HEK293 (cell line): ENCODE measurements at regions not wholly inside any gene's neighbourhood (a gene's known extent, or its start where the extent isn't known, plus 50 kb on each side); places are given as distances from the start of the nearest gene placed in this dataset.
A peak's percentile ranks its signal among the peaks of the same experiment; 100 is the strongest.

ENCODE experiments used
- CTCF ChIA-PET: fragments of 350-600 bp; formaldehyde crosslinking; extraction: SDS; loops from one replicate; lab custom pipeline; 2021; ENCODE audit warnings: antibody characterized with exemption; lab: Yijun Ruan, JAX
- POLR2A ChIA-PET: fragments of 300-600 bp; formaldehyde crosslinking; extraction: SDS; loops from one replicate; lab custom pipeline; 2020; ENCODE audit warnings: antibody characterized with exemption, inconsistent platforms; lab: Yijun Ruan, JAX
- H3K27ac ChIP-seq: fragments of 200-500 bp; sonication (Bioruptor generic); 2 replicates; pipeline ENCODE4 v1.5.1; 2014; ENCODE audit warnings: low read depth, low read length, control low read depth, inconsistent platforms; ENCODE audit errors: extremely low read depth
- H3K36me3 ChIP-seq, 2 experiments: fragments of 200-500 bp in 1 of 2; sonication (Bioruptor generic) in 1 of 2; 1 replicate in 1 of 2; 2 replicates in 1 of 2; pipeline ENCODE4 v1.5.1; 2014 to 2017; ENCODE audit warnings: inconsistent platforms in 2 of 2, low read length in 2 of 2; ENCODE audit not compliant: control insufficient read depth in 2 of 2, insufficient read depth in 1 of 2
- H3K4me1 ChIP-seq: fragments of 200-500 bp; sonication (Bioruptor generic); 2 replicates; pipeline ENCODE4 v1.5.1; 2014; ENCODE audit warnings: mild to moderate bottlenecking, low read length, inconsistent platforms; ENCODE audit not compliant: control insufficient read depth, insufficient read depth
- H3K4me3 ChIP-seq: 2 replicates; pipeline ENCODE4 v1.5.1; 2011; ENCODE audit warnings: low read depth, mild to moderate bottlenecking, control low read depth, low read length, moderate library complexity
- H3K9me3 ChIP-seq: fragments of 200-500 bp; sonication (Bioruptor generic); 2 replicates; pipeline ENCODE4 v1.5.1; 2014; ENCODE audit warnings: low read depth, low read length, inconsistent platforms; ENCODE audit not compliant: control insufficient read depth, insufficient read depth
- BCL11B ChIP-seq: fragments of 450-650 bp; formaldehyde crosslinking; IDR thresholded peaks from 2 replicates; pipeline ENCODE4 v1.5.1; 2016; ENCODE audit warnings: low read depth, missing biosample characterization, missing genetic modification characterization
- GLIS2 ChIP-seq: fragments of 450-650 bp; formaldehyde crosslinking; IDR thresholded peaks from 2 replicates; pipeline ENCODE4 v1.5.1; 2016; ENCODE audit warnings: missing biosample characterization, missing genetic modification characterization
- HOXC10 ChIP-seq: sonication (generic); formaldehyde crosslinking; IDR thresholded peaks from 2 replicates; pipeline ENCODE4 v1.8.1; 2023; ENCODE audit warnings: mild to moderate bottlenecking, missing genetic modification reagents
- SP2 ChIP-seq: fragments of 450-650 bp; formaldehyde crosslinking; IDR thresholded peaks from 2 replicates; pipeline ENCODE4 v1.5.1; 2016; ENCODE audit warnings: missing biosample characterization, missing genetic modification characterization
- TRIM28 ChIP-seq: IDR thresholded peaks from 2 replicates; pipeline ENCODE4 v1.6.1; 2011; ENCODE audit warnings: low read length, control low read depth, borderline replicate concordance
- ZBTB1 ChIP-seq: fragments of 450-650 bp; formaldehyde crosslinking; IDR thresholded peaks from 2 replicates; pipeline ENCODE4 v1.5.1; 2016; ENCODE audit warnings: missing biosample characterization, missing genetic modification characterization
- ZFP41 ChIP-seq: fragments of 450-650 bp; formaldehyde crosslinking; IDR thresholded peaks from 2 replicates; pipeline ENCODE4 v1.5.1; 2016; ENCODE audit warnings: missing biosample characterization, missing genetic modification characterization, borderline replicate concordance
- ZNF112 ChIP-seq: fragments of 450-650 bp; formaldehyde crosslinking; IDR thresholded peaks from 2 replicates; pipeline ENCODE4 v1.5.0; 2017; ENCODE audit warnings: missing biosample characterization, missing genetic modification characterization
- ZNF19 ChIP-seq: fragments of 450-650 bp; formaldehyde crosslinking; IDR thresholded peaks from 2 replicates; pipeline ENCODE4; 2016; ENCODE audit warnings: missing biosample characterization, missing genetic modification characterization, low read depth
- ZNF391 ChIP-seq: fragments of 450-650 bp; formaldehyde crosslinking; IDR thresholded peaks from 2 replicates; pipeline ENCODE4 v1.5.1; 2016; ENCODE audit warnings: low read depth, missing biosample characterization, missing genetic modification characterization, borderline replicate concordance
- ZNF416 ChIP-seq: fragments of 450-650 bp; formaldehyde crosslinking; IDR thresholded peaks from 2 replicates; pipeline ENCODE4 v1.5.1; 2016; ENCODE audit warnings: missing biosample characterization, missing genetic modification characterization
- ZNF514 ChIP-seq: fragments of 450-650 bp; formaldehyde crosslinking; IDR thresholded peaks from 2 replicates; pipeline ENCODE4 v1.5.1; 2016; ENCODE audit warnings: missing biosample characterization, missing genetic modification characterization
- ZNF600 ChIP-seq: fragments of 450-650 bp; formaldehyde crosslinking; IDR thresholded peaks from 2 replicates; pipeline ENCODE4 v1.5.1; 2016; ENCODE audit warnings: missing biosample characterization, missing genetic modification characterization
- ZNF624 ChIP-seq: fragments of 450-650 bp; formaldehyde crosslinking; IDR thresholded peaks from 2 replicates; pipeline ENCODE4 v1.5.1; 2017; ENCODE audit warnings: missing biosample characterization, missing genetic modification characterization
- ZNF701 ChIP-seq: fragments of 450-650 bp; formaldehyde crosslinking; IDR thresholded peaks from 2 replicates; pipeline ENCODE4 v1.5.1; 2016; ENCODE audit warnings: missing biosample characterization, missing genetic modification characterization
- ZNF785 ChIP-seq: fragments of 450-650 bp; formaldehyde crosslinking; IDR thresholded peaks from 2 replicates; pipeline ENCODE4 v1.5.1; 2016; ENCODE audit warnings: missing biosample characterization, missing genetic modification characterization
- ZNF843 ChIP-seq: fragments of 450-650 bp; formaldehyde crosslinking; IDR thresholded peaks from 2 replicates; pipeline ENCODE4 v1.5.1; 2016; ENCODE audit warnings: missing biosample characterization, missing genetic modification characterization
- TF ChIP-seq, protein P1 (sequence below): fragments of 450-650 bp; formaldehyde crosslinking; IDR thresholded peaks from 2 replicates; pipeline ENCODE4 v1.5.1; 2016; ENCODE audit warnings: missing biosample characterization, missing genetic modification characterization
- TF ChIP-seq, protein P2 (sequence below): fragments of 450-650 bp; formaldehyde crosslinking; IDR thresholded peaks from 2 replicates; pipeline ENCODE4 v1.5.1; 2016; ENCODE audit warnings: missing biosample characterization, missing genetic modification characterization
- TF ChIP-seq, protein P3 (sequence below): fragments of 450-650 bp; formaldehyde crosslinking; IDR thresholded peaks from 2 replicates; pipeline ENCODE4 v1.5.1; 2016; ENCODE audit warnings: missing biosample characterization, missing genetic modification characterization, borderline replicate concordance
- TF ChIP-seq, protein P4 (sequence below): fragments of 450-650 bp; formaldehyde crosslinking; IDR thresholded peaks from 2 replicates; pipeline ENCODE4 v1.5.1; 2016; ENCODE audit warnings: missing biosample characterization, missing genetic modification characterization
- TF ChIP-seq, protein P5 (sequence below): fragments of 450-650 bp; IDR thresholded peaks from 2 replicates; pipeline ENCODE4 v1.5.1; 2018; ENCODE audit warnings: missing biosample characterization, missing genetic modification characterization
- TF ChIP-seq, protein P6 (sequence below): fragments of 450-650 bp; formaldehyde crosslinking; IDR thresholded peaks from 2 replicates; pipeline ENCODE4 v1.5.1; 2016; ENCODE audit warnings: missing biosample characterization, missing genetic modification characterization
- TF ChIP-seq, protein P7 (sequence below): fragments of 450-650 bp; formaldehyde crosslinking; IDR thresholded peaks from 2 replicates; pipeline ENCODE4 v1.5.1; 2017; ENCODE audit warnings: missing biosample characterization, missing genetic modification characterization

DNA sequence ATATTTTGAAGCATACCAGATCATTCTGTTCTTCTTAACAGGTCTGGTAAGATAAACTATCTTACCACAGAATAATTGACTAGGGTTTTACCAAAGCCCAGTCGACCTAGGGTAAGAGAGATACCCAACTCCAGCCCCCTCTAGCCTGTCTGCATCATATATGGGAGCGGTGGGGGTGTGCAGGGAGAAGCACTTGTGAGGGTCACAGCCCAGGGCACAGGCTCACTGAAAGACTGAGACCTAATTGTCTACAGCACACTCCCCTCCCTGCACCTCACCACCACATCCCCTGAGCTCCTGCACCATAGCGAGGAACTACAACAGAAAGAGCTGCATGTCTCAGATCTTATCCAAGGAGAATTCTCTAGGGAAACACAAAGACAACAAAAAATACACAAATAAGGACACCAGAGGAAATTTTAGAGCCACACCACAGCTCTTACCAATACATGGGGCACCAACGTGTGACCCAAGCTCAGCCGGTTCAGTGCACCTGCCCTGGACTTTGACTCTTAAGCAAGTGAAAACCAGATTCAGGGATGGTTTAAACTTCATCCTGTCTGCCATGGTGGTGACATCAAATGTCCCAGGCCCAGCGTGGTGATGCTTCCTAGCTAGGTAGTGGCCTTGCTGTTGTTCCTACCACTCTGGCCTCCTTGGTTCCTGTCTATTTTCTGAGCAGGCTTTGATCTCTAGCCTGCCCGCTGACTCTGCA is 150.8 kb downstream of the HERPUD2 start:
- CTCF ChIA-PET = interaction anchor here (0.6 to 1.0 kb wide), 3 partner anchors 10 to 775 kb away, joined by 3 to 6 read pairs (median 3); no protein-coding TSS in a partner anchor
- TF ChIP-seq, protein P1, sequence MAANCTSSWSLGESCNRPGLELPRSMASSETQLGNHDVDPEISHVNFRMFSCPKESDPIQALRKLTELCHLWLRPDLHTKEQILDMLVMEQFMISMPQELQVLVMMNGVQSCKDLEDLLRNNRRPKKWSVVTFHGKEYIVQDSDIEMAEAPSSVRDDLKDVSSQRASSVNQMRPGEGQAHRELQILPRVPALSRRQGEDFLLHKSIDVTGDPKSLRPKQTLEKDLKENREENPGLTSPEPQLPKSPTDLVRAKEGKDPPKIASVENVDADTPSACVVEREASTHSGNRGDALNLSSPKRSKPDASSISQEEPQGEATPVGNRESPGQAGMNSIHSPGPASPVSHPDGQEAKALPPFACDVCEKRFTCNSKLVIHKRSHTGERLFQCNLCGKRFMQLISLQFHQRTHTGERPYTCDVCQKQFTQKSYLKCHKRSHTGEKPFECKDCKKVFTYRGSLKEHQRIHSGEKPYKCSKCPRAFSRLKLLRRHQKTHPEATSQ (tag by site-specific recombination) = no peak
- TF ChIP-seq ZNF843 (tag by site-specific recombination) = no peak
- no peak for TF ChIP-seq SP2
- TF ChIP-seq, protein P2, sequence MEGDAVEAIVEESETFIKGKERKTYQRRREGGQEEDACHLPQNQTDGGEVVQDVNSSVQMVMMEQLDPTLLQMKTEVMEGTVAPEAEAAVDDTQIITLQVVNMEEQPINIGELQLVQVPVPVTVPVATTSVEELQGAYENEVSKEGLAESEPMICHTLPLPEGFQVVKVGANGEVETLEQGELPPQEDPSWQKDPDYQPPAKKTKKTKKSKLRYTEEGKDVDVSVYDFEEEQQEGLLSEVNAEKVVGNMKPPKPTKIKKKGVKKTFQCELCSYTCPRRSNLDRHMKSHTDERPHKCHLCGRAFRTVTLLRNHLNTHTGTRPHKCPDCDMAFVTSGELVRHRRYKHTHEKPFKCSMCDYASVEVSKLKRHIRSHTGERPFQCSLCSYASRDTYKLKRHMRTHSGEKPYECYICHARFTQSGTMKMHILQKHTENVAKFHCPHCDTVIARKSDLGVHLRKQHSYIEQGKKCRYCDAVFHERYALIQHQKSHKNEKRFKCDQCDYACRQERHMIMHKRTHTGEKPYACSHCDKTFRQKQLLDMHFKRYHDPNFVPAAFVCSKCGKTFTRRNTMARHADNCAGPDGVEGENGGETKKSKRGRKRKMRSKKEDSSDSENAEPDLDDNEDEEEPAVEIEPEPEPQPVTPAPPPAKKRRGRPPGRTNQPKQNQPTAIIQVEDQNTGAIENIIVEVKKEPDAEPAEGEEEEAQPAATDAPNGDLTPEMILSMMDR (tag by site-specific recombination) = no peak
- no peak for TF ChIP-seq ZBTB1 (tag by site-specific recombination)
- TF ChIP-seq ZNF19 (tag by site-specific recombination) = no peak
- no peak for TF ChIP-seq ZNF785 (tag by site-specific recombination)
- TF ChIP-seq ZNF416 (tag by site-specific recombination) = no peak
- TF ChIP-seq, protein P3, sequence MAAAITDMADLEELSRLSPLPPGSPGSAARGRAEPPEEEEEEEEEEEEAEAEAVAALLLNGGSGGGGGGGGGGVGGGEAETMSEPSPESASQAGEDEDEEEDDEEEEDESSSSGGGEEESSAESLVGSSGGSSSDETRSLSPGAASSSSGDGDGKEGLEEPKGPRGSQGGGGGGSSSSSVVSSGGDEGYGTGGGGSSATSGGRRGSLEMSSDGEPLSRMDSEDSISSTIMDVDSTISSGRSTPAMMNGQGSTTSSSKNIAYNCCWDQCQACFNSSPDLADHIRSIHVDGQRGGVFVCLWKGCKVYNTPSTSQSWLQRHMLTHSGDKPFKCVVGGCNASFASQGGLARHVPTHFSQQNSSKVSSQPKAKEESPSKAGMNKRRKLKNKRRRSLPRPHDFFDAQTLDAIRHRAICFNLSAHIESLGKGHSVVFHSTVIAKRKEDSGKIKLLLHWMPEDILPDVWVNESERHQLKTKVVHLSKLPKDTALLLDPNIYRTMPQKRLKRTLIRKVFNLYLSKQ (tag by site-specific recombination) = no peak
- TF ChIP-seq ZNF701 (tag by site-specific recombination) = no peak
- no peak for TF ChIP-seq ZNF112
- no peak for TF ChIP-seq HOXC10 (CRISPR knock-in tag)
- no peak for TF ChIP-seq ZFP41 (tag by site-specific recombination)
- no peak for TF ChIP-seq ZNF514
- no peak for TF ChIP-seq ZNF391 (tag by site-specific recombination)
- TF ChIP-seq, protein P4, sequence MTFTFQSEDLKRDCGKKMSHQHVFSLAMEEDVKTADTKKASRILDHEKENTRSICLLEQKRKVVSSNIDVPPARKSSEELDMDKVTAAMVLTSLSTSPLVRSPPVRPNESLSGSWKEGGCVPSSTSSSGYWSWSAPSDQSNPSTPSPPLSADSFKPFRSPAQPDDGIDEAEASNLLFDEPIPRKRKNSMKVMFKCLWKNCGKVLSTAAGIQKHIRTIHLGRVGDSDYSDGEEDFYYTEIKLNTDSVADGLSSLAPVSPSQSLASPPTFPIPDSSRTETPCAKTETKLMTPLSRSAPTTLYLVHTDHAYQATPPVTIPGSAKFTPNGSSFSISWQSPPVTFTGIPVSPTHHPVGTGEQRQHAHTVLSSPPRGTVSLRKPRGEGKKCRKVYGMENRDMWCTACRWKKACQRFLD (tag by site-specific recombination) = no peak

DNA sequence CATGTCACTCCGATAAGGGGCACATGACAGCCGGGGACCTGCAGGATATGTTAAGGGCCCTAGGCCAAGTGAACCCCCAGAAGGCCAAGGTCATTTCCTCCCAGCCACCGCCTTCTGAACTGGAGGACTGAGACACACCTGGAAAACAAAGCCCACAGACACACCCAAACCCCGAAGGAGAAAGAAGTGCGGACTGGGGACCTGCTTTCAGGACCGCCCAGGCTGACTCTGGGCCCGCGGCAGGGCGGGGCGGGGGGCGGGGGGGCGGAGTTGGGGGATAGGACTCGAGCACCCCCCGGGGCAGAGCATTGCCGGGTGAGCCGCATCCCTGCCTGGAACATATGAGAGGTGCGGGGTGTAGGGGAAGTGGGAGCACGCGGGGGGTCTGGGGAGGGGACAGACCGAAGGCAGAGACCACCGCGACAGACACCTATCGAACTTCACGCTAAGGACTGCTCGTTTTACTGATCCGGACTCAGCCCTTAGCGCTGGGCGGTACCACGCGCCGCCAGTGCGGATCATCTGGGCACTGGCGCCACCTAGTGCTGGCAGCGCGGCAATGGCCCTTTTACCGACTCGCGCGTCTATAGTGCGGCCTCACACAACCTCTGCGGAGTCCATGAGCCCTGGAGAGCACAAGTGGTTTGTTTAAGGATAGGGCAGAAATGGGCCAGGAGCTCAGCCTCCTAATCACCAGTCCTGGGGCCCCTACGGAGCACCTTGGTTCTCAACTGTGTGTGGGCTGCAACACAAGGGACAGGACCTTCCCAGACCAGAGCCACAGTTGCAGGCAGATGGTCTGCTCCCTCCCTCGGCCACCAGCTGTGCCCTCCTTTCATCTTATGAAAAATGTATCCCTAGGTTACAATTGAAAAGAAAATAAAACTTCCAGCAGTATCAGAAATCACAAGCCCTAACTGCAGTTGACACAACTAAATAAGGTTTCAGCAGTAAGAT is 157.6 kb downstream of the HERPUD2 start:
- Histone ChIP-seq H3K4me3 (peak overlapping the region; percentile 43), H3K4me1 (no peaks in the 10 kb centered on the region), H3K9me3 (no peaks in the 10 kb centered on the region), H3K36me3 (no peaks in the 10 kb centered on the region), H3K27ac (no peak overlapping the region)
- CTCF ChIA-PET = interaction anchor here (0.6 to 2.6 kb wide), 16 partner anchors 9 to 1495 kb away, joined by 3 to 10 read pairs (median 3); no protein-coding TSS in a partner anchor
- POLR2A ChIA-PET = no interaction called here
- TF ChIP-seq ZNF624 = no peak
- TF ChIP-seq ZNF600 (tag by site-specific recombination) = peak; percentile 74
- TF ChIP-seq, protein P5, sequence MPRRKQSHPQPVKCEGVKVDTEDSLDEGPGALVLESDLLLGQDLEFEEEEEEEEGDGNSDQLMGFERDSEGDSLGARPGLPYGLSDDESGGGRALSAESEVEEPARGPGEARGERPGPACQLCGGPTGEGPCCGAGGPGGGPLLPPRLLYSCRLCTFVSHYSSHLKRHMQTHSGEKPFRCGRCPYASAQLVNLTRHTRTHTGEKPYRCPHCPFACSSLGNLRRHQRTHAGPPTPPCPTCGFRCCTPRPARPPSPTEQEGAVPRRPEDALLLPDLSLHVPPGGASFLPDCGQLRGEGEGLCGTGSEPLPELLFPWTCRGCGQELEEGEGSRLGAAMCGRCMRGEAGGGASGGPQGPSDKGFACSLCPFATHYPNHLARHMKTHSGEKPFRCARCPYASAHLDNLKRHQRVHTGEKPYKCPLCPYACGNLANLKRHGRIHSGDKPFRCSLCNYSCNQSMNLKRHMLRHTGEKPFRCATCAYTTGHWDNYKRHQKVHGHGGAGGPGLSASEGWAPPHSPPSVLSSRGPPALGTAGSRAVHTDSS (tag by site-specific recombination) = no peak
- TF ChIP-seq, protein P6, sequence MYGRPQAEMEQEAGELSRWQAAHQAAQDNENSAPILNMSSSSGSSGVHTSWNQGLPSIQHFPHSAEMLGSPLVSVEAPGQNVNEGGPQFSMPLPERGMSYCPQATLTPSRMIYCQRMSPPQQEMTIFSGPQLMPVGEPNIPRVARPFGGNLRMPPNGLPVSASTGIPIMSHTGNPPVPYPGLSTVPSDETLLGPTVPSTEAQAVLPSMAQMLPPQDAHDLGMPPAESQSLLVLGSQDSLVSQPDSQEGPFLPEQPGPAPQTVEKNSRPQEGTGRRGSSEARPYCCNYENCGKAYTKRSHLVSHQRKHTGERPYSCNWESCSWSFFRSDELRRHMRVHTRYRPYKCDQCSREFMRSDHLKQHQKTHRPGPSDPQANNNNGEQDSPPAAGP (tag by site-specific recombination) = 0 out of 2 replicates have a peak, but pooled peaks have one; percentile 32
- TF ChIP-seq GLIS2 = peak; percentile 59
- TF ChIP-seq BCL11B (tag by site-specific recombination) = no peak
- no peak for TF ChIP-seq TRIM28
- TF ChIP-seq, protein P7, sequence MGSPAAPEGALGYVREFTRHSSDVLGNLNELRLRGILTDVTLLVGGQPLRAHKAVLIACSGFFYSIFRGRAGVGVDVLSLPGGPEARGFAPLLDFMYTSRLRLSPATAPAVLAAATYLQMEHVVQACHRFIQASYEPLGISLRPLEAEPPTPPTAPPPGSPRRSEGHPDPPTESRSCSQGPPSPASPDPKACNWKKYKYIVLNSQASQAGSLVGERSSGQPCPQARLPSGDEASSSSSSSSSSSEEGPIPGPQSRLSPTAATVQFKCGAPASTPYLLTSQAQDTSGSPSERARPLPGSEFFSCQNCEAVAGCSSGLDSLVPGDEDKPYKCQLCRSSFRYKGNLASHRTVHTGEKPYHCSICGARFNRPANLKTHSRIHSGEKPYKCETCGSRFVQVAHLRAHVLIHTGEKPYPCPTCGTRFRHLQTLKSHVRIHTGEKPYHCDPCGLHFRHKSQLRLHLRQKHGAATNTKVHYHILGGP = no peak

More for the DNA sequence above, 150.8 kb downstream of the HERPUD2 start:
- H3K4me1 ChIP-seq = no peaks in the 10 kb centered on the region
- H3K4me3 ChIP-seq = no peak overlapping the region
- no peaks in the 10 kb centered on the region for H3K9me3 ChIP-seq
- no peak overlapping the region for H3K27ac ChIP-seq
- POLR2A ChIA-PET = no interaction called here
- H3K36me3 ChIP-seq = no peaks in the 10 kb centered on the region
